PFSK-1 (cell line): ENCODE measurements at regions not wholly inside any gene's neighbourhood (a gene's known extent, or its start where the extent isn't known, plus 50 kb on each side); places are given as distances from the start of the nearest gene placed in this dataset.

Experiments used
- FOXP2 ChIP-seq: optimal IDR thresholded peaks from 2 replicates; pipeline ENCODE3; 2011; ENCODE audit warnings: borderline replicate concordance, control low read depth, inconsistent platforms; ENCODE audit not compliant: insufficient read depth; ENCODE audit errors: extremely low read length, extremely low read depth
- POLR2AphosphoS5 ChIP-seq: IDR thresholded peaks from 2 replicates; pipeline ENCODE4 v1.6.1; 2012; ENCODE audit warnings: low read depth, mild to moderate bottlenecking, control low read depth, low read length, moderate library complexity
- SIN3A ChIP-seq: IDR thresholded peaks from 2 replicates; pipeline ENCODE4 v1.6.1; 2012; ENCODE audit warnings: mild to moderate bottlenecking, low read length, moderate library complexity, borderline replicate concordance; ENCODE audit not compliant: insufficient read depth
- TAF1 ChIP-seq: IDR thresholded peaks from 2 replicates; pipeline ENCODE4 v1.6.1; 2012; ENCODE audit warnings: low read length, control low read depth, borderline replicate concordance; ENCODE audit not compliant: insufficient read depth
- TF ChIP-seq, protein P1 (sequence below), 2 experiments: IDR thresholded peaks; 2 replicates each; pipeline versions ENCODE4 v1.6.1 to v1.8.0; 2011 to 2012; ENCODE audit warnings: low read depth in 2 of 2, low read length in 2 of 2, control low read depth in 1 of 2, inconsistent platforms in 1 of 2, mild to moderate bottlenecking in 1 of 2, moderate library complexity in 1 of 2; ENCODE audit not compliant: insufficient read depth in 1 of 2

DNA sequence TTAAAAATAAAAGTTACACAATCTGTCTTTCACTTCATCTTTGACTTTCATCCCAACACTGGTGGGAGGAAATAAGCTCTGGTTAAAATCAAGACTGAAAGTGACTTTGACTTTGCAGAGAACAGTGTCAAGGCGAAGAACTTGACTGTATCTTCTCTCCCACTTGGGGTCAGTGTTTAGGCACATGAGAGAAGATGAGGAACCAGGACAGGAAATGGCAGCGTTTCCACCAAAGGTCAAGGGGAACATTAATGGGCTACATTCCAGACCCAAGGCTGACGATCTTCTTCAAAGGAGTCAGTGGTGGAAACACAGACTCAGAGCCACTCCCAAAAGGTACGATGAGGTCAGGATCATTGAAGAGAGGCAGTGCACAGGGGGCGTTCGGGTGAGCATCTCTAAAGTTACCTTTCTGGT is 409.5 kb downstream of the ARHGEF28 start:
- TF ChIP-seq POLR2AphosphoS5 (no peak), SIN3A (no peak), FOXP2 (no peak), TAF1 (no peak)
- TF ChIP-seq, protein P1, sequence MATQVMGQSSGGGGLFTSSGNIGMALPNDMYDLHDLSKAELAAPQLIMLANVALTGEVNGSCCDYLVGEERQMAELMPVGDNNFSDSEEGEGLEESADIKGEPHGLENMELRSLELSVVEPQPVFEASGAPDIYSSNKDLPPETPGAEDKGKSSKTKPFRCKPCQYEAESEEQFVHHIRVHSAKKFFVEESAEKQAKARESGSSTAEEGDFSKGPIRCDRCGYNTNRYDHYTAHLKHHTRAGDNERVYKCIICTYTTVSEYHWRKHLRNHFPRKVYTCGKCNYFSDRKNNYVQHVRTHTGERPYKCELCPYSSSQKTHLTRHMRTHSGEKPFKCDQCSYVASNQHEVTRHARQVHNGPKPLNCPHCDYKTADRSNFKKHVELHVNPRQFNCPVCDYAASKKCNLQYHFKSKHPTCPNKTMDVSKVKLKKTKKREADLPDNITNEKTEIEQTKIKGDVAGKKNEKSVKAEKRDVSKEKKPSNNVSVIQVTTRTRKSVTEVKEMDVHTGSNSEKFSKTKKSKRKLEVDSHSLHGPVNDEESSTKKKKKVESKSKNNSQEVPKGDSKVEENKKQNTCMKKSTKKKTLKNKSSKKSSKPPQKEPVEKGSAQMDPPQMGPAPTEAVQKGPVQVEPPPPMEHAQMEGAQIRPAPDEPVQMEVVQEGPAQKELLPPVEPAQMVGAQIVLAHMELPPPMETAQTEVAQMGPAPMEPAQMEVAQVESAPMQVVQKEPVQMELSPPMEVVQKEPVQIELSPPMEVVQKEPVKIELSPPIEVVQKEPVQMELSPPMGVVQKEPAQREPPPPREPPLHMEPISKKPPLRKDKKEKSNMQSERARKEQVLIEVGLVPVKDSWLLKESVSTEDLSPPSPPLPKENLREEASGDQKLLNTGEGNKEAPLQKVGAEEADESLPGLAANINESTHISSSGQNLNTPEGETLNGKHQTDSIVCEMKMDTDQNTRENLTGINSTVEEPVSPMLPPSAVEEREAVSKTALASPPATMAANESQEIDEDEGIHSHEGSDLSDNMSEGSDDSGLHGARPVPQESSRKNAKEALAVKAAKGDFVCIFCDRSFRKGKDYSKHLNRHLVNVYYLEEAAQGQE (IDR thresholded peaks at IDR 0.05; ENCODE audit: insufficient read depth in 1 of 2, low read depth in 2 of 2, low read length in 2 of 2) = no peak

DNA sequence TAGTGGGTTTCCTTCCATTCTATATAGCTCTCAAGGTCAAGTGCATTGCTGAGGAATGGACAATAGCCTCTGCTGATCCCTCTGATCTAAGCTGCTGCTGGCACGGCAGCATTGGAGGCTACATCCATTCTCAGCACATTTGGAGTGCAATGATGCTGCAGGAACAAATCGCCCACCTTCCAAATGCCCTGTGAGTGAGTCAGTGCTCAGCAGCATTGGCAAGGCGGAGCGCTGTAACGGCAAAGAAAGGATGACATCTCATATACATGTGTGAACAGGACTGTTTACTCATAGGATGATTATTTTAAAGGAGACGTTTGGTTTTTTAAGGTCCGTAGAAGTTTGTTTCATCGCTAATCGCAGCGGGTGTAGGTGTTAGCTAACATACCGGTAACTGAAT is 408.7 kb downstream of the ARHGEF28 start:
- TF ChIP-seq, protein P1 (IDR thresholded peaks at IDR 0.05; ENCODE audit: insufficient read depth in 1 of 2, low read depth in 2 of 2, low read length in 2 of 2) = no peak
- TF ChIP-seq SIN3A (no peak), FOXP2 (no peak), TAF1 (no peak), POLR2AphosphoS5 (no peak)

DNA sequence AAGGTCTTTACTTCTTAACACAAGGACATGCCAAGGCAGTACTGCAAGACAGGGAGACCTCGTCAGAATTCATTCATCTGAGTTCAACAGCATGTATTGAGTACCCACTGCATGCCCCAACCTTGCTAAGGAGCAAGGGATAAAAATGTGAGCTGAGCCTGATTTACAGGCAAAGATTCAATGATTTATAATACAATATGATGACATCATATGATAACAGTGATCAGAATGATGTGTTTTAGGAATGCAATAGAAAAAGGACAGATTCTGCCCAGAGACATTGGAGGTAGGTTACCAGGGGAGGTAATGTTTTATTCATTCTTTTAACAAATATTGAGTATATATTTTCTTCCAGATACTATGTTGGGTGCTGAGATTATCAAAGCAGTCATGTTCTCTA is 406.6 kb downstream of the ARHGEF28 start:
- TF ChIP-seq TAF1 = no peak
- TF ChIP-seq SIN3A = no peak
- TF ChIP-seq FOXP2 = no peak
- no peak for TF ChIP-seq POLR2AphosphoS5
- TF ChIP-seq, protein P1 (IDR thresholded peaks at IDR 0.05; ENCODE audit: insufficient read depth in 1 of 2, low read depth in 2 of 2, low read length in 2 of 2) = no peak

DNA sequence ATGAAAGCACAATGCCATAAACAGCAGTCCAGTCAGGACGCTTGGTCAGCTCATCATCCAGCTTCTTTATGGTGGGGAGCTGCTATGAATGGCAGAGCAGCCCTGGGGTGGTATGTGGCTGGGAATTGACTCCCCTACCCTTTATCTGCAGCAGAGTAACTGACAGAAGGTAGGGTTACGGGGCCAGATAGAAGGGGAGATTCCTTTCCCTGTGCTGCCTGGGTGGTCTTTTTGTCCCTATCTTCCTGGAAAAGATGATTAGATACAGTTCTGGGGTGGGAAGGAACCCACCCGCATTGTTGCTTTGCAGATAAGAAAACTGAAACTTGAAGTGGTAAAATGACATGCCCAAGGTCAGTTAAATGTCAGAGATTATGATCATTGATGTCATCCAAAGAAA is 405.5 kb downstream of the ARHGEF28 start:
- TF ChIP-seq TAF1 = no peak
- TF ChIP-seq FOXP2 = no peak
- no peak for TF ChIP-seq SIN3A
- TF ChIP-seq, protein P1 (IDR thresholded peaks at IDR 0.05; ENCODE audit: insufficient read depth in 1 of 2, low read depth in 2 of 2, low read length in 2 of 2) = no peak
- no peak for TF ChIP-seq POLR2AphosphoS5

DNA sequence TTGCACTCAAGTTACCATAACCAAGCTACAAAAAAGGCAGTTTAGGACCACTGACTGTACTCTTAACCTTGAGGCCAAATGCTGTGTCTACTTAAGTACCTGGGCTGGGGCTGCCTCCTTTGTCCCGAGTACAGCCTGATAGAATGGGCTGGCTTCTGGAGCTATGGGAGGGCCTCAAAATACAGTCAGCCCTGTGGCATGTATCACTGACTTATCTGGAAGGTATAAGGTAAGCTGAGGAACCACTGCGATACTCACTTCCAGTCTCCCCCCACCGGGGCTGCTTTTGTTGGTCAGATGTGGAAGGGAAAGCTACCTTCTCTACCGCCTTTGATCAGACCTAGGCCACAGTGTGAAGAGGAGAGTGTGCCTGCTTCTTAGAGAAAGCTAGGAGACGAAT is 404.8 kb downstream of the ARHGEF28 start:
- TF ChIP-seq TAF1 = no peak
- TF ChIP-seq FOXP2 = no peak
- no peak for TF ChIP-seq SIN3A
- TF ChIP-seq, protein P1 (IDR thresholded peaks at IDR 0.05; ENCODE audit: insufficient read depth in 1 of 2, low read depth in 2 of 2, low read length in 2 of 2) = no peak
- TF ChIP-seq POLR2AphosphoS5 = no peak
